Midbrain (tissue), 1 donor: ENCODE measurements at regions not wholly inside any gene's neighbourhood (a gene's known extent, or its start where the extent isn't known, plus 50 kb on each side); places are given as distances from the start of the nearest gene placed in this dataset.
"Not testable (repeated sequence)": the region's sequence is repeated elsewhere in the genome, so short reads cannot be mapped to it uniquely, and the experiment has no call there.

Experiments
- DNase-seq: peaks from one replicate; lab custom pipeline; 2025; lab: John Stamatoyannopoulos, UW

GRCh38 chr13:55572408-55572807, 1568.3 kb upstream of the PRR20A start:
- no peak for DNase-seq

- DNase-seq, result no peak
These were observed 1567.9 kb upstream of the PRR20A start for GRCh38 chr13:55572862-55573261.

- DNase-seq, result no peak
These were observed 1567.2 kb upstream of the PRR20A start for GRCh38 chr13:55573565-55573964.

- DNase-seq, result no peak
These were observed 1564.3 kb upstream of the PRR20A start for GRCh38 chr13:55576389-55576788.

GRCh38 chr13:55577082-55577846, 1563.5 kb upstream of the PRR20A start:
- DNase-seq, result no peak

- DNase-seq, result no peak
These were observed 1562.9 kb upstream of the PRR20A start for GRCh38 chr13:55577847-55578210.

GRCh38 chr13:55582294-55582693, 1558.4 kb upstream of the PRR20A start:
- not testable (repeated sequence) for DNase-seq

- no peak for DNase-seq
These were observed 1556.6 kb upstream of the PRR20A start for GRCh38 chr13:55583953-55584593.

GRCh38 chr13:55602784-55603183, 1537.9 kb upstream of the PRR20A start:
- DNase-seq, result no peak

- no peak for DNase-seq
These were observed 1534.6 kb upstream of the PRR20A start for GRCh38 chr13:55606045-55606665.

- DNase-seq, result no peak
These were observed 1527.1 kb upstream of the PRR20A start for GRCh38 chr13:55613429-55614187.

GRCh38 chr13:55615081-55615480, 1525.6 kb upstream of the PRR20A start:
- no peak for DNase-seq

- DNase-seq, result no peak
These were observed 1523.5 kb upstream of the PRR20A start for GRCh38 chr13:55617241-55617640.

- no peak for DNase-seq
These were observed 1513.5 kb upstream of the PRR20A start for GRCh38 chr13:55627221-55627620.

- DNase-seq, result no peak
These were observed 1508.3 kb upstream of the PRR20A start for GRCh38 chr13:55632402-55632801.

GRCh38 chr13:55649485-55649884, 1491.2 kb upstream of the PRR20A start:
- no peak for DNase-seq

- DNase-seq, result no peak
These were observed 1488.1 kb upstream of the PRR20A start for GRCh38 chr13:55652657-55653056.

GRCh38 chr13:55653497-55653896, 1487.2 kb upstream of the PRR20A start:
- DNase-seq, result no peak

- DNase-seq, result no peak
These were observed 1486.5 kb upstream of the PRR20A start for GRCh38 chr13:55654243-55654642.

GRCh38 chr13:55660264-55660663, 1480.5 kb upstream of the PRR20A start:
- DNase-seq, result not testable (repeated sequence)

GRCh38 chr13:55660851-55661250, 1479.9 kb upstream of the PRR20A start:
- DNase-seq, result no peak

- no peak for DNase-seq
These were observed 1479.2 kb upstream of the PRR20A start for GRCh38 chr13:55661505-55661904.
